ENCODE measurements at regions not wholly inside any gene's neighbourhood (a gene's known extent, or its start where the extent isn't known, plus 50 kb on each side); places are given as distances from the start of the nearest gene placed in this dataset.

DNA sequence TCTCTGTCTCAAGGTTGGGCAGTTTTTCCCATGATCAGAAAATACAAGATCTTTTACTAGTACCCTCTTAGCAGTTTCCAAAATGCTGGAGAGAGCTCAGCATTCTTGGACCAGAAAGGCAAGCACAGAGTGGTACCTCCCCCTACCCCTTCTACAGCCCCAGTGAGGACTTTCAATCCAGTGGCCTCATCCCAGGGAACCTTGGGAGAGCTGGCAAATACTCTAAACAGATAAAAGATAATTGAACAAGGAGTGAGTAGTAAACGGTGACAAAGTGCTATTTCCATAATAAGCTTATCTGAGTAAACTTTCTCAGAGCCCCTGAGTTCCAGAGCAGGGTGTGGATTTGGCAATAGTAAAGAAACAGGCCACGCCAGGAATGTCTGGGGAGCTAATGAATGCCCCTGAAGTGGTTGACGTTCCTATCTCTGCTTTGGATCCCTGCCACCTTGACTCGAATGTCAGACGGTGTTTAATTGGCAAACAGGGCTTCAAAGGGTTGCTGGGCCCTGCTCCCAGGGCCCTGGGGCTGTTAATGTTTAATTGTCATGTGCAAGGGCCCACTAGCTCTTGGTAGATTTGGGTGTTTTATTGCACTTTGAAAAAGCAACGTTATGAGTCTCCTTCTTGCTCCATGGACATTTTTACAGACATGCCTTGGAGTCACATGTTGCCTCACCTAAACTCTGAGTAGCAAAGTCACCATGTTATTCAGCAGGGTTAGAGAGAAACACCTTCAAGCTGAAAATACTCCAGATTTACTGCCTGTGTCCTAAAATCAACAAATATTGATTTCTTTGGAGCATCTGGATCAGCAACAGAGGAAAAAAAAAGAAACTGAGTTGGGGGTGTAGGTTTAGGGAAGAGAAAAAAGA lies 239.9 kb downstream of the CYRIA start:
- TF ChIP-seq, protein P1, sequence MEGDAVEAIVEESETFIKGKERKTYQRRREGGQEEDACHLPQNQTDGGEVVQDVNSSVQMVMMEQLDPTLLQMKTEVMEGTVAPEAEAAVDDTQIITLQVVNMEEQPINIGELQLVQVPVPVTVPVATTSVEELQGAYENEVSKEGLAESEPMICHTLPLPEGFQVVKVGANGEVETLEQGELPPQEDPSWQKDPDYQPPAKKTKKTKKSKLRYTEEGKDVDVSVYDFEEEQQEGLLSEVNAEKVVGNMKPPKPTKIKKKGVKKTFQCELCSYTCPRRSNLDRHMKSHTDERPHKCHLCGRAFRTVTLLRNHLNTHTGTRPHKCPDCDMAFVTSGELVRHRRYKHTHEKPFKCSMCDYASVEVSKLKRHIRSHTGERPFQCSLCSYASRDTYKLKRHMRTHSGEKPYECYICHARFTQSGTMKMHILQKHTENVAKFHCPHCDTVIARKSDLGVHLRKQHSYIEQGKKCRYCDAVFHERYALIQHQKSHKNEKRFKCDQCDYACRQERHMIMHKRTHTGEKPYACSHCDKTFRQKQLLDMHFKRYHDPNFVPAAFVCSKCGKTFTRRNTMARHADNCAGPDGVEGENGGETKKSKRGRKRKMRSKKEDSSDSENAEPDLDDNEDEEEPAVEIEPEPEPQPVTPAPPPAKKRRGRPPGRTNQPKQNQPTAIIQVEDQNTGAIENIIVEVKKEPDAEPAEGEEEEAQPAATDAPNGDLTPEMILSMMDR (IDR thresholded peaks at IDR 0.05; ENCODE audit: control extremely low read depth in 1 of 3, insufficient read depth in 1 of 3, low read depth in 1 of 3, low read length in 3 of 3): no peak
- TF ChIP-seq, protein P2, sequence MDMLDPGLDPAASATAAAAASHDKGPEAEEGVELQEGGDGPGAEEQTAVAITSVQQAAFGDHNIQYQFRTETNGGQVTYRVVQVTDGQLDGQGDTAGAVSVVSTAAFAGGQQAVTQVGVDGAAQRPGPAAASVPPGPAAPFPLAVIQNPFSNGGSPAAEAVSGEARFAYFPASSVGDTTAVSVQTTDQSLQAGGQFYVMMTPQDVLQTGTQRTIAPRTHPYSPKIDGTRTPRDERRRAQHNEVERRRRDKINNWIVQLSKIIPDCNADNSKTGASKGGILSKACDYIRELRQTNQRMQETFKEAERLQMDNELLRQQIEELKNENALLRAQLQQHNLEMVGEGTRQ (IDR thresholded peaks at IDR 0.05; ENCODE audit: low read length): no peak
- TF ChIP-seq EP300 (IDR thresholded peaks at IDR 0.05; ENCODE audit: borderline replicate concordance in 1 of 2, low read depth in 2 of 2, low read length in 2 of 2) (no peak), TCF12 (IDR thresholded peaks at IDR 0.05; ENCODE audit: low read depth, low read length) (no peak), TAF1 (IDR thresholded peaks at IDR 0.05; ENCODE audit: low read depth, low read length) (no peak), EGR1 (IDR thresholded peaks at IDR 0.05; ENCODE audit: borderline replicate concordance, low read depth, low read length) (no peak), KDM1A (IDR thresholded peaks at IDR 0.05; ENCODE audit: borderline replicate concordance, low read length) (no peak)

Data from H1 (cell line).